ENCODE measurements at regions not wholly inside any gene's neighbourhood (a gene's known extent, or its start where the extent isn't known, plus 50 kb on each side); places are given as distances from the start of the nearest gene placed in this dataset.
"Not testable (repeated sequence)": the region's sequence is repeated elsewhere in the genome, so short reads cannot be mapped to it uniquely, and the experiment has no call there.

GRCh38 chr9:89861371-89861770 lies 256.6 kb downstream of the GADD45G start:
- DNase-seq = not testable (repeated sequence)

- no peak for DNase-seq
Measured at GRCh38 chr9:89862316-89862715, 257.5 kb downstream of the GADD45G start.

DNA sequence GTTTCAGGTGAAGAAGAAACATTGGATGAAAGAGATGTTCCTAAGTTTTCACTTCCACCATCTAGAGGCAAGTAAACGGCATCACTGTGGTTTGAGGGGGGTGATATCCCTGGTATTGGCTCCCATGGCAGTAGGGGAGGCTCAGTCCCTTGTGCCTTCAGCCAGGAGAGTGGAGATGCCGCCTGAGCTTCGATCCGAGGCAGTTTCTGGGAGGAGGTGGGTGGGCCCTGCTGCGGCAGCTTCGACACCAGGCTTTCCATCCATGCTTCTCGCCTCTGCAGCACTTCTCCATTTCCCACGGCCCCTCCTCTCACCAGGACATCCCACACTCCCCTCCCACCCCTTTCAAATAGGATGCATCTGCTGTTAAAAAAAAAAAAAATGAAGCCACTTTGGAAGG lies 258.3 kb downstream of the GADD45G start:
- DNase-seq = no peak

GRCh38 chr9:89863837-89864236 lies 259.0 kb downstream of the GADD45G start:
- DNase-seq = no peak

- DNase-seq = no peak
Measured at GRCh38 chr9:89864257-89864656, 259.4 kb downstream of the GADD45G start.

GRCh38 chr9:89864731-89865130 lies 259.9 kb downstream of the GADD45G start:
- no peak for DNase-seq

DNA sequence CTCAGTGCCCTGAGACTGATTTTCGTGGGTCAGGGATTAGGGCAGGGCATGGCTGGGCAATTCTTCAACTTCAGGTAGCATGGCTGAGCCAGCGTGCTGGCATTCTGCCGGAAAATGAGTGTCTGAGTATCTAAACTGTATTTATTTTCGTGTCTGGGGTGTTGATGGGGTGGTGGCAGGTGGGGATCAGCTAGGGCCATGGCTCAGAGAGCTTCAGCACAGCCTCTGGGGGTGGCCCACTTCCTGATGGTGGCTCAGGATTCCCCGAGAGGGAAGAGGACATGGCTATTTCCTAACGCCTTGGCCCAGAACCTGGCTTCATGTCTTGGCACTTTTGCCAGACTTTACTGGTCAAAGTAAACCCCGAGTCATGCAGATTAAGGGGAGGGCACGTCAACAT lies 260.5 kb downstream of the GADD45G start:
- no peak for DNase-seq

DNA sequence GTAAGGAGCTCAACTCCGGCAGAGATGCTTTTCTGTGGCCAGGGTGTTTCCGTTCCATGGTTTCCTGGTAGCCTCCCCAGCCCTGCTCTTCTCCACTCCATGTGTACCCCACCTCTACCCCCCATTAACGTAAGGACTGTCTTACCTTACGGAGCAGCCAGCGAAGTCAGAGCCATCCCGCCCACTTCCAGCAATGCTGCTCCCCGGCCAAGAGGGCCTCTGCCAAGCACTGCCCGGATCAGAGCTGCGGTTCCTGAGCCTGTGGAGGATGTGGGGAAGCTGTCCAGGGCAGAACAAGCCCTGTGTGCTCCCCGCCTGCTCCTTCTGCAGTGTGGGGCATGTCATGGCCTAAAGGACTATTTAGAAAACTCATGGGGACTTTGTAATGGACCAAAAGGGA lies 261.2 kb downstream of the GADD45G start:
- no peak for DNase-seq

- no peak for DNase-seq
Measured at GRCh38 chr9:89866701-89867100, 261.9 kb downstream of the GADD45G start.

- no peak for DNase-seq
Measured at GRCh38 chr9:89868100-89868499, 263.3 kb downstream of the GADD45G start.

GRCh38 chr9:89869793-89870580 lies 265.2 kb downstream of the GADD45G start:
- DNase-seq = no peak

DNA sequence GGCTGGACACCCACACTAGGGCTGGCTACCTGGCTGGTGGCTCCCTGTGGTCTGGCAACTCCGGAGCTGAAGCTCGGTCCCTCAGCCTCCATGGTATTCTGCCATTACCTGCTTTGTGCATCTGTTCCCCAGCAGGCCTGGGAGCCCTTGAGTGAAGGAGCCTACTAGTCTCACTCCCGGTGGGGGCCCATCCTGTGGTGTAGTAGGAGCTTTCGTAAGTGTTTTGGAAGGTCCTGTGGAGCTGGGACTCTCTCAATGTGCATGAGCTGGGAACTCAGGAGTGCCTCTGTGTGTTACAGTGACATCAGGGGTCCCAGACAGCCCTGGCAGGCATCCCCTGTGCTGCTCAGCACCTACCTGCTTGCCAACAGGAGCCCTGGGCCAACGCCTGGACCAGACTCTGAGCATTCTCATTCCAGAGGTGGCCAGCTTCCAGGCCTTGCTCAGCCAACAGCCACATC lies 267.1 kb downstream of the GADD45G start:
- DNase-seq = no peak

GRCh38 chr9:89872426-89872912 lies 267.7 kb downstream of the GADD45G start:
- DNase-seq = no peak

GRCh38 chr9:89872913-89873707 lies 268.3 kb downstream of the GADD45G start:
- DNase-seq = no peak

- no peak for DNase-seq
Measured at GRCh38 chr9:89873801-89874200, 269.0 kb downstream of the GADD45G start.

- DNase-seq = peak; percentile 39 to 40
Measured at GRCh38 chr9:89874351-89875321, 269.8 kb downstream of the GADD45G start.

- no peak for DNase-seq
Measured at GRCh38 chr9:89877051-89878002, 272.5 kb downstream of the GADD45G start.

- no peak for DNase-seq
Measured at GRCh38 chr9:89878003-89878411, 273.2 kb downstream of the GADD45G start.

- no peak for DNase-seq
Measured at GRCh38 chr9:89878687-89879086, 273.9 kb downstream of the GADD45G start.

DNA sequence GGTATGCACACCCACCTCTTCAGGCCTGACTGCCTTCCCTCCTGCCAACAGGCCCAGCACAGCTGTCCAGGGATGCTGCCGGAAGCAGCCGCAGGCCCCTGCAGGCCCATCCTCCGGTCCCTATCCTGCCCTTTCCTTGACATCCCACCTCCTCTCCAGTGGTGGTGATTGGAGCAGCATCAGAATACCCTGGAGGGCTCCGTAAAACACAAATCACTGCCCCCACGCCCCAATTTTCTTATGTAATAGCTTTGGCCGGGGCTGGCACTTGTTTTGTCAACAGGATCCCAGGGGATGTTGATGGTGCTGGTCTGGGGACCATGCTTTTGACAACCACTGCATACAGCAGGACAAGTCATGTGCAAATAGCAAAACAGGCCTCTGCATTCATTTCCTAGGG lies 274.5 kb downstream of the GADD45G start:
- no peak for DNase-seq
